ENCODE measurements at regions not wholly inside any gene's neighbourhood (a gene's known extent, or its start where the extent isn't known, plus 50 kb on each side); places are given as distances from the start of the nearest gene placed in this dataset.

GRCh38 chr1:235918465-235918864 is 51.8 kb upstream of the LYST start:
- no peaks in the 10 kb centered on the region for H3K9me3 Mint-ChIP-seq
- H3K4me1 Mint-ChIP-seq: peaks cover 44% of the 10 kb centered on the region
- H3K36me3 Mint-ChIP-seq: no peaks in the 10 kb centered on the region
- no peak for DNase-seq (ENCODE audit: low spot score in 2 of 2, unreplicated experiment in 2 of 2)
- no peak overlapping the region for H3K4me3 Mint-ChIP-seq
- no peak for TF ChIP-seq CTCF (IDR thresholded peaks at IDR 0.05; ENCODE audit: unreplicated experiment)
- no peaks in the 10 kb centered on the region for H3K27me3 Mint-ChIP-seq (ENCODE audit: low read depth)
- H3K27ac Mint-ChIP-seq: peak overlapping the region; percentile 31

- Mint-ChIP-seq H3K27me3 (ENCODE audit: low read depth) (no peaks in the 10 kb centered on the region), H3K36me3 (no peaks in the 10 kb centered on the region), H3K9me3 (no peaks in the 10 kb centered on the region), H3K4me1 (peaks cover 39% of the 10 kb centered on the region), H3K27ac (no peak overlapping the region), H3K4me3 (no peak overlapping the region)
- no peak for TF ChIP-seq CTCF (IDR thresholded peaks at IDR 0.05; ENCODE audit: unreplicated experiment)
- DNase-seq (ENCODE audit: low spot score in 2 of 2, unreplicated experiment in 2 of 2): no peak
Observed at GRCh38 chr1:235918032-235918431, 51.3 kb upstream of the LYST start.

GRCh38 chr1:235917267-235917811 is 50.6 kb upstream of the LYST start:
- Mint-ChIP-seq H3K4me1 (peaks cover 39% of the 10 kb centered on the region), H3K36me3 (no peaks in the 10 kb centered on the region), H3K9me3 (no peaks in the 10 kb centered on the region), H3K4me3 (no peak overlapping the region), H3K27ac (peak overlapping the region; percentile 65), H3K27me3 (ENCODE audit: low read depth) (no peaks in the 10 kb centered on the region)
- DNase-seq (ENCODE audit: low spot score in 2 of 2, unreplicated experiment in 2 of 2): no peak
- TF ChIP-seq CTCF (IDR thresholded peaks at IDR 0.05; ENCODE audit: unreplicated experiment): no peak

Data from mesothelial cell of epicardium (in vitro differentiated cells).